HEK293 (cell line): ENCODE measurements at regions not wholly inside any gene's neighbourhood (a gene's known extent, or its start where the extent isn't known, plus 50 kb on each side); places are given as distances from the start of the nearest gene placed in this dataset.

ENCODE experiments used
- CTCF ChIA-PET: fragments of 350-600 bp; formaldehyde crosslinking; extraction: SDS; loops from one replicate; lab custom pipeline; 2021; ENCODE audit warnings: antibody characterized with exemption; lab: Yijun Ruan, JAX
- POLR2A ChIA-PET: fragments of 300-600 bp; formaldehyde crosslinking; extraction: SDS; loops from one replicate; lab custom pipeline; 2020; ENCODE audit warnings: antibody characterized with exemption, inconsistent platforms; lab: Yijun Ruan, JAX
- H3K27ac ChIP-seq: fragments of 200-500 bp; sonication (Bioruptor generic); 2 replicates; pipeline ENCODE4 v1.5.1; 2014; ENCODE audit warnings: low read depth, low read length, control low read depth, inconsistent platforms; ENCODE audit errors: extremely low read depth
- H3K36me3 ChIP-seq, 2 experiments: fragments of 200-500 bp in 1 of 2; sonication (Bioruptor generic) in 1 of 2; 1 replicate in 1 of 2; 2 replicates in 1 of 2; pipeline ENCODE4 v1.5.1; 2014 to 2017; ENCODE audit warnings: inconsistent platforms in 2 of 2, low read length in 2 of 2; ENCODE audit not compliant: control insufficient read depth in 2 of 2, insufficient read depth in 1 of 2
- H3K4me1 ChIP-seq: fragments of 200-500 bp; sonication (Bioruptor generic); 2 replicates; pipeline ENCODE4 v1.5.1; 2014; ENCODE audit warnings: mild to moderate bottlenecking, low read length, inconsistent platforms; ENCODE audit not compliant: control insufficient read depth, insufficient read depth
- H3K4me3 ChIP-seq: 2 replicates; pipeline ENCODE4 v1.5.1; 2011; ENCODE audit warnings: low read depth, mild to moderate bottlenecking, control low read depth, low read length, moderate library complexity
- H3K9me3 ChIP-seq: fragments of 200-500 bp; sonication (Bioruptor generic); 2 replicates; pipeline ENCODE4 v1.5.1; 2014; ENCODE audit warnings: low read depth, low read length, inconsistent platforms; ENCODE audit not compliant: control insufficient read depth, insufficient read depth
- BCL11A ChIP-seq: fragments of 450-650 bp; formaldehyde crosslinking; IDR thresholded peaks from 2 replicates; pipeline ENCODE4 v1.5.1; 2016; ENCODE audit warnings: low read depth, missing biosample characterization, missing genetic modification characterization
- CTCF ChIP-seq: fragments of 450-650 bp; formaldehyde crosslinking; IDR thresholded peaks from 2 replicates; pipeline ENCODE4 v1.5.1; 2016; ENCODE audit warnings: missing biosample characterization, missing genetic modification characterization
- KLF8 ChIP-seq: fragments of 450-650 bp; formaldehyde crosslinking; IDR thresholded peaks from 2 replicates; pipeline ENCODE4 v1.5.1; 2016; ENCODE audit warnings: missing biosample characterization, missing genetic modification characterization
- MEIS1 ChIP-seq: sonication (generic); formaldehyde crosslinking; IDR thresholded peaks from 2 replicates; pipeline ENCODE4 v1.8.1; 2022; ENCODE audit warnings: missing genetic modification reagents, mild to moderate bottlenecking, borderline replicate concordance
- PRDM1 ChIP-seq: fragments of 450-650 bp; formaldehyde crosslinking; IDR thresholded peaks from 2 replicates; pipeline ENCODE4; 2016; ENCODE audit warnings: missing biosample characterization, missing genetic modification characterization
- RBAK ChIP-seq: fragments of 450-650 bp; formaldehyde crosslinking; IDR thresholded peaks from 2 replicates; pipeline ENCODE4 v1.5.1; 2016; ENCODE audit warnings: missing biosample characterization, missing genetic modification characterization
- SCRT1 ChIP-seq: fragments of 450-650 bp; formaldehyde crosslinking; IDR thresholded peaks from 2 replicates; pipeline ENCODE4 v1.5.1; 2016; ENCODE audit warnings: missing biosample characterization, missing genetic modification characterization, borderline replicate concordance
- YY1 ChIP-seq: fragments of 450-650 bp; formaldehyde crosslinking; IDR thresholded peaks from 2 replicates; pipeline ENCODE4 v1.5.1; 2018; ENCODE audit warnings: missing biosample characterization, missing genetic modification characterization
- ZEB2 ChIP-seq: fragments of 450-650 bp; formaldehyde crosslinking; IDR thresholded peaks from 2 replicates; pipeline ENCODE4 v1.5.1; 2016; ENCODE audit warnings: missing biosample characterization, missing genetic modification characterization
- ZFP37 ChIP-seq: fragments of 450-650 bp; formaldehyde crosslinking; IDR thresholded peaks from 2 replicates; pipeline ENCODE4 v1.5.1; 2016; ENCODE audit warnings: missing biosample characterization, missing genetic modification characterization
- ZIC2 ChIP-seq: fragments of 450-650 bp; formaldehyde crosslinking; IDR thresholded peaks from 2 replicates; pipeline ENCODE4 v1.5.1; 2016; ENCODE audit warnings: missing biosample characterization, missing genetic modification characterization
- ZNF112 ChIP-seq: fragments of 450-650 bp; formaldehyde crosslinking; IDR thresholded peaks from 2 replicates; pipeline ENCODE4 v1.5.0; 2017; ENCODE audit warnings: missing biosample characterization, missing genetic modification characterization
- ZNF138 ChIP-seq: fragments of 450-650 bp; formaldehyde crosslinking; IDR thresholded peaks from 2 replicates; pipeline ENCODE4 v1.5.1; 2016; ENCODE audit warnings: missing biosample characterization, missing genetic modification characterization, borderline replicate concordance
- ZNF140 ChIP-seq: fragments of 450-650 bp; formaldehyde crosslinking; IDR thresholded peaks from 2 replicates; pipeline ENCODE4 v1.5.1; 2016; ENCODE audit warnings: missing biosample characterization, missing genetic modification characterization
- ZNF146 ChIP-seq: fragments of 450-650 bp; formaldehyde crosslinking; IDR thresholded peaks from 2 replicates; pipeline ENCODE4 v1.5.1; 2016; ENCODE audit warnings: missing biosample characterization, missing genetic modification characterization
- ZNF2 ChIP-seq: fragments of 450-650 bp; formaldehyde crosslinking; IDR thresholded peaks from 2 replicates; pipeline ENCODE4 v1.5.1; 2016; ENCODE audit warnings: missing biosample characterization, missing genetic modification characterization
- ZNF23 ChIP-seq: fragments of 450-650 bp; formaldehyde crosslinking; IDR thresholded peaks from 2 replicates; pipeline ENCODE4 v1.5.1; 2016; ENCODE audit warnings: missing biosample characterization, missing genetic modification characterization, borderline replicate concordance
- ZNF302 ChIP-seq: fragments of 450-650 bp; formaldehyde crosslinking; IDR thresholded peaks from 2 replicates; pipeline ENCODE4 v1.5.1; 2016; ENCODE audit warnings: missing biosample characterization, missing genetic modification characterization, low read depth
- ZNF366 ChIP-seq: fragments of 450-650 bp; formaldehyde crosslinking; conservative IDR thresholded peaks from 2 replicates; pipeline ENCODE4 v1.5.1; 2016; ENCODE audit warnings: missing biosample characterization, missing genetic modification characterization
- ZNF398 ChIP-seq: fragments of 450-650 bp; formaldehyde crosslinking; IDR thresholded peaks from 2 replicates; pipeline ENCODE4 v1.5.1; 2017; ENCODE audit warnings: missing biosample characterization, missing genetic modification characterization
- ZNF423 ChIP-seq: fragments of 450-650 bp; formaldehyde crosslinking; IDR thresholded peaks from 2 replicates; pipeline ENCODE4 v1.5.1; 2016; ENCODE audit warnings: missing biosample characterization, missing genetic modification characterization
- ZNF426 ChIP-seq: fragments of 450-650 bp; formaldehyde crosslinking; IDR thresholded peaks from 2 replicates; pipeline ENCODE4 v1.5.1; 2017; ENCODE audit warnings: missing biosample characterization, missing genetic modification characterization, mild to moderate bottlenecking, inconsistent platforms, moderate library complexity
- ZNF544 ChIP-seq: fragments of 450-650 bp; formaldehyde crosslinking; IDR thresholded peaks from 2 replicates; pipeline ENCODE4 v1.5.0; 2017; ENCODE audit warnings: missing biosample characterization, missing genetic modification characterization
- ZNF549 ChIP-seq: fragments of 450-650 bp; IDR thresholded peaks from 2 replicates; pipeline ENCODE4 v1.5.1; 2018; ENCODE audit warnings: missing biosample characterization, missing genetic modification characterization, mild to moderate bottlenecking, inconsistent platforms, moderate library complexity
- ZNF558 ChIP-seq: fragments of 450-650 bp; formaldehyde crosslinking; IDR thresholded peaks from 2 replicates; pipeline ENCODE4 v1.5.1; 2016; ENCODE audit warnings: missing biosample characterization, missing genetic modification characterization
- ZNF624 ChIP-seq: fragments of 450-650 bp; formaldehyde crosslinking; IDR thresholded peaks from 2 replicates; pipeline ENCODE4 v1.5.1; 2017; ENCODE audit warnings: missing biosample characterization, missing genetic modification characterization
- ZNF626 ChIP-seq: fragments of 450-650 bp; sonication (Bioruptor Pico); formaldehyde crosslinking; IDR thresholded peaks from 2 replicates; pipeline ENCODE4 v1.5.1; 2018; ENCODE audit warnings: missing biosample characterization, missing genetic modification characterization, inconsistent platforms
- ZNF664 ChIP-seq: fragments of 450-650 bp; formaldehyde crosslinking; IDR thresholded peaks from 2 replicates; pipeline ENCODE4 v1.5.1; 2016; ENCODE audit warnings: missing biosample characterization, missing genetic modification characterization
- ZNF707 ChIP-seq: fragments of 450-650 bp; formaldehyde crosslinking; IDR thresholded peaks from 2 replicates; pipeline ENCODE4 v1.5.1; 2016; ENCODE audit warnings: missing biosample characterization, missing genetic modification characterization
- ZNF776 ChIP-seq: fragments of 450-650 bp; formaldehyde crosslinking; IDR thresholded peaks from 2 replicates; pipeline ENCODE4 v1.5.0; 2017; ENCODE audit warnings: missing biosample characterization, missing genetic modification characterization, borderline replicate concordance
- ZNF792 ChIP-seq: fragments of 450-650 bp; formaldehyde crosslinking; IDR thresholded peaks from 2 replicates; pipeline ENCODE4 v1.5.1; 2016; ENCODE audit warnings: missing biosample characterization, missing genetic modification characterization

GRCh38 chr18:78080761-78081160, 831.1 kb downstream of the GALR1 start:
- TF ChIP-seq ZNF626 (no peak), ZNF138 (no peak), ZNF112 (tag by site-specific recombination) (no peak), ZNF398 (tag by site-specific recombination) (no peak), BCL11A (tag by site-specific recombination) (no peak), ZNF366 (tag by site-specific recombination) (no peak), ZNF549 (no peak), ZNF558 (tag by site-specific recombination) (no peak), ZFP37 (tag by site-specific recombination) (no peak), MEIS1 (no peak), ZNF2 (no peak), ZNF707 (tag by site-specific recombination) (no peak), ZEB2 (tag by site-specific recombination) (no peak), ZNF624 (no peak)
- Histone ChIP-seq H3K4me3 (no peak overlapping the region), H3K4me1 (no peaks in the 10 kb centered on the region), H3K9me3 (no peaks in the 10 kb centered on the region), H3K36me3 (no peaks in the 10 kb centered on the region), H3K27ac (no peak overlapping the region)
- ChIA-PET CTCF (no interaction called here), POLR2A (no interaction called here)

- TF ChIP-seq ZNF23 (tag by site-specific recombination) (no peak), ZNF549 (no peak), ZNF664 (tag by site-specific recombination) (no peak), SCRT1 (tag by site-specific recombination) (no peak), RBAK (no peak), CTCF (tag by site-specific recombination) (no peak), ZNF423 (tag by site-specific recombination) (no peak), KLF8 (tag by site-specific recombination) (no peak), ZNF776 (tag by site-specific recombination) (no peak), YY1 (tag by site-specific recombination) (no peak), ZNF792 (tag by site-specific recombination) (no peak), ZNF426 (tag by site-specific recombination) (no peak), ZNF146 (no peak), ZIC2 (tag by site-specific recombination) (no peak), ZNF140 (no peak), PRDM1 (tag by site-specific recombination) (no peak), BCL11A (tag by site-specific recombination) (no peak), ZNF302 (tag by site-specific recombination) (no peak), ZNF544 (tag by site-specific recombination) (no peak)
- Histone ChIP-seq H3K4me3 (no peak overlapping the region), H3K27ac (no peak overlapping the region), H3K9me3 (no peaks in the 10 kb centered on the region), H3K4me1 (no peaks in the 10 kb centered on the region), H3K36me3 (no peaks in the 10 kb centered on the region)
- ChIA-PET CTCF (no interaction called here), POLR2A (no interaction called here)
Measured at GRCh38 chr18:78082816-78083215, 833.2 kb downstream of the GALR1 start.
